Inflammatory macrophage treated with lipopolysaccharide for 4 hours (primary cell): ENCODE measurements at regions not wholly inside any gene's neighbourhood (a gene's known extent, or its start where the extent isn't known, plus 50 kb on each side); places are given as distances from the start of the nearest gene placed in this dataset.

Experiments used
- DNase-seq: peaks from one replicate; pipeline ENCODE4 v3.0.0-alpha.2; 2020

- DNase-seq, result no peak
Observed at GRCh38 chr7:25790963-25791362, 361.0 kb upstream of the NFE2L3 start.

DNA sequence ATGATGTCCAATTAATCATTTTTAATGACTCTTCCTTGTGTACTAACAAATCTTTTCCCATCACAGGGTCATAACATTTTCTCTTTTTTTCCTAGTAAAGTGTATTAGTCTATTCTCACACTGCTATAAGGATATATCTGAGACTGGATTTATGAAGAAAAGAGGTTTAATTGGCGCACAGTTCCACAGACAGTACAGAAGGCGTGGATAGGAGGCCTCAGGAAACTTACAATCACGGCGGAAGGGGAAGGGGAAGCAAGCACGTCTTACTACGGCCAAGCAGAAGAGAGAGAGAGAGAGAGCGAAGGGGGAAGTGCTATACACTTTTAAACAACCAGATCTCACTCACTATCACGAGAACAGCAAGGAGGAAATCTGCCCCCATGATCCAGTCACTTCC lies 359.4 kb upstream of the NFE2L3 start:
- DNase-seq, result no peak

- DNase-seq, result no peak
Observed at GRCh38 chr7:25795824-25796235, 356.2 kb upstream of the NFE2L3 start.

DNA sequence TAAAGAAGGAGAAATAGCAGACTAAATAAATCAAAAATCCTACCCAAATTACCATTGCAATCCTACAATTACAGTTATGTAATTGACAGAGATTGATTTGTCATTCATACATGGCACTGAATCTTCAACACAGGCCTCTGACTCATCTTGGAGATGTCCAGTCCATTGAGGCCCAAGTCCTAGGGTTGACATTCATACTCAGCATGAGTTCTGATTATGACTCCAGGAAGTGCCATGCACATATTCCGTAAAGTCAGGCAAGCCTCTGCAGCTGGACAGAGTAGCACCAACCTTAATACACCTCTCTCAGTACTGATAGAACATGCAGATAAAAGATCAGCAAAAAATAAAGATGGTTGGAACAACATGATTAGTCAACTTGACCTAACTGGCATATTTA lies 353.7 kb upstream of the NFE2L3 start:
- DNase-seq, result no peak

DNA sequence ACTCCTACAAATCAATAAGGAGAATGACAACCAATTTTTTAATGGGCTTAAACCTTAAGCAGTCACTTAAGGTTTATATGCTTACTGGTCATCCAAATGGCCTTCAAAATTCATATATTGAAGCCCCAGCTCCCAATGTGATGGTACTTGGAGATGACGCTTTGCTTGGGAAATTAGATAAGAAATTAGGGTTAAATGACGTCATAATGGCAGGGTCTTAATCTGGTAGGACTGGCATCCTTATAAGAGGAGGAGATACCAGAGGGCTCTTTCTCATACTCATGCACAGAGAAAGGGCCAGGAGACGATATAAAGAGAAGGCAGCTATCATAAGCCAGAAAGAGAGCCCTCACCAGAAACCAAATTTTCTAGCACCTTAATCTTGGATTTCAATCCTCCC lies 350.8 kb upstream of the NFE2L3 start:
- no peak for DNase-seq

- DNase-seq, result no peak
Observed at GRCh38 chr7:25802057-25802456, 349.9 kb upstream of the NFE2L3 start.

DNA sequence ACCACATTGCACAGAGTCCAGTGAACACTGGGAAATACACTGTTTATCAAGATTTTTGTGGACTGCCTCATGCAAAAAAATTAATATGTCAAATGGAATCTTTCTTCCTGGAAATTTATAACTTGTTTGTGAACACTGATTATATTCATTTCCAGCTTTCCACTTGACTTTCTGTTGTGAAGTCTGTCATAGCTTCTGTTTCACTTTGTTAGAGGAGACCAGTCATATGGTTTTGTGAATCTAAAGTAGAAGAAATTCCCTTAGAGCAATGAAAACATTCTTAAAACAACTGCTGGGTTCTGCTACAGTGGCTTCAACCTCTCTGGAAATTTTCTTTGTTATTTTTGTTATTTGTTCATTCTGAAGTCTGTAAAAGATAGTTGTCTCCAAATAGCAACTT lies 349.5 kb upstream of the NFE2L3 start:
- DNase-seq, result no peak

DNA sequence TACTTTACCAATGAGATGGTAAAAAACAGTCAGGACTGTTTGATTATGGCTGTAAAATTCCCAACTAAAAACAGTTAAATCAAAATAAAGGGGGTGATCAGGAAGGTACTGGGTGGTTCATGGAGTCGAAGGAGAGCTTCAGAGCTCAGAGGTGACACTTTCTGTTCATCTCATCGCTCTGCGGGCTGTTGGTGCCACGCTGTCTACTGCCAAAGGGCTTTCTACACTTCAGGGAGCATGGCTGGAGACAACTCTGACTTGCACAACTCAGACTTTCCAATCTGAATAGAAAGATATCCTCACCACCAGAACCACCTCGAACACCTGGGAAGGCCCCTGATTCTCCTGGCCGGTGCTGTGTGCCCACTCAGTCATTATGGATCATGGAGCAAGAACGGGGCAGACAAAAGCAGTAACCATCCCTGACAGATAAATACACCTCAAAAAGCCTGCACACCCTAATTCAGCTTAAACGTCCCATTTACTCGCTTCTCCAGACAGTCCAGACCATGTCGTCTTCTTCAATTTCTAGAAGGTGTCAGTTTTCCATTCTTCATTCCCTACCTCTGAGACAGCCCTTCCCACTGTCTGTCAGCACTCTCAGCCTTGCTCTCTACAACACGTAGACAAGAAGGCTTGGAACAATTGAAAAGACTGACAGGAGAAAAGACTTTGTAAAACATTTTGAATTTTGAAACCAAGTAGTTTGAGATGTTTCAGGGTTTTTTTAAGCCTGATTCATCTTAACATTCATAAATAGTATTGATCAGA lies 348.7 kb upstream of the NFE2L3 start:
- no peak for DNase-seq

DNA sequence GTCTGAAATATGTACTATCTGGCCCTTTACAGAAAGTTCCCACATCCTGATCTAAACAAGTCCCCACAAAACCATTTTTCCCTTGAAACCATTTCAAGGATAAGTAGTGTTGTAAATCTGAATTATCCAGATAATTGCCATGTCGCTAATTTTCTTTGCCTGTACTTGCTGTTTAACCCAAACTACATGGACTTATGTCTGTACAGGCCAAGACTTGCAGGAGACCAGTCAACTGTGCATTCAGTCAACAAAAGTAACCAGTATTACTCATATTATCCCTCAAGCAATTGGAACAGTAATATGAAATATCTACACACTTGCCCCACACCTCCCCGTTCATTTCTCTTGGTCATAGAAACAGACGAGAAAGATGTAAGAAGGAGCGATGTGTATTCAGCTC lies 347.8 kb upstream of the NFE2L3 start:
- no peak for DNase-seq

DNA sequence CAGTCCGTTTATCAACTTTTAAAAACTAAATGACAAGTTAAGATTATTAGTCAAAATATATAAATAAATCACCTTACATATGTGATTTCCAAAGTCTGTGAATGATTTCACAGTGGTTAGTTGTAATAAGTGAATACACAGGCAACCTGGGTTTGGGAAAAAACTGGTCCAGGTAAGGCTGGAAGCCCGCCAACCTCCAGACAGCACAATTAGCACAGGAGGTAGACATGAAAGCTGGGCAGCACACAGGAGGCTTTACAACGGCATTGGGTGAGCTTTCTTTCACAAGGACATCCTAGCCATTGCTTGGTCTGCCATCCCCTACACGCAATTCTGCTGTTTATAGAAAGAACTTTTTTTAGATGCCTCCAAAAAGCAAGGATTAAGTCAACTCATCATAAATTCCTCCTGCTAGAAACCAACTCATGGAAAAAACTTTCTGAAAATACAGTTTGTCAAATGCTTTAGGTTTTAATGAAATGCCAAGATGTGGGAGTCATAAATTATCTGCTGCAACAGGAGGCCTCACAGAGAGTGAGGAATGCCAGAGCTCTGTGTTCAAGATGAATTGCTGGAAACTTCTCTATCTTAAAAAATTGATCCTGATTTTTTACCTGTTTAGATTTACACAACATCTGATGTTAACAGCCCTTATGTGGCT lies 346.8 kb upstream of the NFE2L3 start:
- DNase-seq, result no peak

DNA sequence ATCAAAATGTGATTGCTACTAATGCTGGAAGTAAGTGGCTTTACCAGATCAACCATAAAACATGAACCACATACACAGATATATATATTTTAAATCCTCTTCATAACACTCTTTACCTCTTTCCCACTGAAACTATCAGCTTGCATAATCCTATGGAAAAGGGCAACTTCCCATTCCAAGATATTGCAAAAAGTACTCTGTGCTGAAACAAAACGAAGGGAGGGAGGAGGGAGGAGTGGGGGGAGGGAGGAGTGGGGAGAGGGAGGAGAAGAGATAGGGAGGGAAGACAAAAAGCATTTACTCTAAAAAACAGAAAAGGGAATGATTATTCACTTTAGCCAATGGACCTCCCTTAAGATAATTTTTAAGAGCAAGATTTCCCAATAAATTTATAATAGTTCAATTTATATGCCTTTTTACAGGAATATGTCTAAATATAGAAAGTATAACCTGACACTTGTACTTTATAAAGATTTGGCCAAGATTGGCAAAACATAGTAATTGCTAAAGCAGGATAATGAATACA lies 344.8 kb upstream of the NFE2L3 start:
- DNase-seq, result no peak

GRCh38 chr7:25809441-25809840 lies 342.6 kb upstream of the NFE2L3 start:
- DNase-seq, result no peak

DNA sequence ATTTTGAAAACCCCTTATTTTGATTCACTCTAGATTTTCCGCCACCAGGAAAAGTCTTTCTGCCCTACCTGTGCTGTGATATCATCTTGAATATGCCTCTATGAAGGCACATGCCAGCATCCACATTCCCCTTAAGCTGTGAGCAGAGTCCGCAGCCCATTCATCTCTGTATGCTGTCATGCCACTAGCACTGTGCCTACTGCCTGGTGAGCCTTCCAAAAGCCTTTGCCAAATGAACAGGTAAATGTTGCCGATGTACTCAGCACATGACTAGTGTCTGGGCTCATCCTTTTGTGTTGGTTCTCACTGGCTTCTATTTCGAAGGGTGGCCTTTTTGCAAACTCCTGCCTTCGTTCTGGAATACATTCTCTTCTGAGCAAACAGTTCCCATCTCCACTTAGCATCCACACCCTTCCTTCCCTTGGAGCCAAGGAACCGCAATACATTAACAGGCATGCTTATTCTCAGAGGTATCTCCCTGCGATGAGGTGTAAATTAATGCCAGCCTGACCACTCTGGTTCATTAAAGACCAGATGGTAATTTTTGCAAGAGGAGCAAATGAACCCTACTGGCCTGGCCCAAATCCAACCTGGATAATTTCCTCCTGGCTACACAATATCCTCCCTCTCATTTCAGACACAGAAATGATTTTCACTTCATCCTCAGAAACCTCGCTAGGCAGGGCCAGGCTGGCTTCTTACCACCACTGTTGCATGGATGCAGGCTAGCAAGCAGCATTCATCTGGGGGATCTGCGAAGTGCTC lies 339.7 kb upstream of the NFE2L3 start:
- no peak for DNase-seq

GRCh38 chr7:25813381-25813780 lies 338.6 kb upstream of the NFE2L3 start:
- DNase-seq, result no peak

DNA sequence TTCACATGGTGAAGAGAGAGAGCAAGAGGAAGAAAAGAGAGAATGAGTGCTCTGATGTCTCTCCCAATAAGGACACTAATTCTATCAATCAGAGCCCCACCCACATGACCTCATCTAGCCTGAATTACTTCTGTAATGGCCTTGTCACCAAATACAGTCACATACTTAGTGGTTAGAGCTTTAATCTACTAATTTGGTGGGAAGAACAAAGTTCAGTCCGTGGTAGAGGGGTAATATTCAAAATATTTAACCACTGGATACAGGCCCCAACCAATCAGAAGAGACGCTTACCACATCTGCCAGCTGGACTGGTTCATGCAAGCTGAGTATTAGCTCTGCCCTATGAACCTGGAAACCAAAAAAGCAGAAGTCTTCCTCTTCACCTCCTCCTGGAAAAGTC lies 336.3 kb upstream of the NFE2L3 start:
- no peak for DNase-seq

DNA sequence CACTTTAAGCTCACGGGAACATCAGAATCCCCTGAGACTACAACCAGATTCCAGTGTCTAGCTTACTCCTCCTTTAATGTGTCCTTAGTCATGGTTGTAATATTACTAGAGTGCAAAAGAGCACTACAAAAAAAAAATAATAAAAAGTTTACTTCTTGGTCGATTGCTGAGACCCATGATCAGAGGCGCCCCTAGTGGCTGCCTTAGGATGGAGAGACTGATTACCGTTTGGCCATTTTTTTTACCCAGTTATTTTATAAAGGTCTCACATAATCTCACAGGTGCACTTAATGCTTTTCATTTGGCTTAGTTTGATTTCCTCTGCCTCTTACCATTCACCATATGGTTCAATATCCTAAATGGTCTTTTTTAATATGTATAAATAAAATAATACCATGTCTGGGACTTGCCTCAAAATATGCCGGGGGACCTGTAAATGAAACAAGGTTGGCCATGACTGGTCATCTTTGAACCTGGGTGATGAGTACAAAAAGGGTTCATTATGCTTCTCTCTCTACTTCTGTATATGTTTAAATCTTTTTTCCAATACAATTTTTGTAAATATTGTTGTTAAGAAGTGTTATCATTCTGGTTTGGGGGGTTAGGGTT lies 331.5 kb upstream of the NFE2L3 start:
- no peak for DNase-seq

- no peak for DNase-seq
Observed at GRCh38 chr7:25821225-25821624, 330.8 kb upstream of the NFE2L3 start.

DNA sequence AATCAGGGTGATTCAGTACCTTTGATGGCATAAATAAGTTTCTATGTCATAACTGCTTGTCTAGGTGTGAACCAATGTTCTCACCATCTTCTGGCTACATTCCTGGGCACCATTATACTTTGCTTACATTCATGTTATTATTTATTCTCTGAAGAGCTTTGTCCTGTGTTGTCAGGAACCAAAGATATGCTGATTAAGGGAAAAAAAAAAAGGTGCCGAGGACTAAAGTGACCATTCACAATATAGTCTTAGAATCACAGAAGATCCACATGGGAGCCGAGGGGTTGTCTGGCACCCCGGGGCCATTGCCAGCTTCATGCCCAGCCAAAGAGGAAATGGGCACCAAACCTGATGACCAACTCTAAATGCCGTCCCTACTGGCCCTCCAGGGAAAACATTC lies 329.2 kb upstream of the NFE2L3 start:
- DNase-seq, result no peak

GRCh38 chr7:25823571-25823970 lies 328.4 kb upstream of the NFE2L3 start:
- DNase-seq, result no peak

DNA sequence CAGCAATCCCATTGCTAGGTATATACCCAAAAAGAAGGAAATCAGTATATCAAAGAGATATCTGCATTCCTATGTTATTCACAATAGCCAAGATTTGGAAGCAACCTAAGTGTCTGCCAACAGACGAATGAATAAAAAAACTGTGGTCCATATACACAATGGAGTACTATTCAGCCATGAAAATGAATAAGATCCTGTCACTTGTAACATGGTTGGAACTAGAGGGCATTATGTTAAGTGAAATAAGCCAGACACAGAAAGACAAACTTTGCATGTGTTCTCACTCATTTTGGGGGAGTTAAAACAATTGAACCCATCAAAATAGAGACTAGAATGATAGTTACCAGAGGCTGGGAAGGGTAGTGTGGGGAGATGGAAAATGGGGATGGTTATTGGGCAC lies 323.5 kb upstream of the NFE2L3 start:
- DNase-seq, result no peak

DNA sequence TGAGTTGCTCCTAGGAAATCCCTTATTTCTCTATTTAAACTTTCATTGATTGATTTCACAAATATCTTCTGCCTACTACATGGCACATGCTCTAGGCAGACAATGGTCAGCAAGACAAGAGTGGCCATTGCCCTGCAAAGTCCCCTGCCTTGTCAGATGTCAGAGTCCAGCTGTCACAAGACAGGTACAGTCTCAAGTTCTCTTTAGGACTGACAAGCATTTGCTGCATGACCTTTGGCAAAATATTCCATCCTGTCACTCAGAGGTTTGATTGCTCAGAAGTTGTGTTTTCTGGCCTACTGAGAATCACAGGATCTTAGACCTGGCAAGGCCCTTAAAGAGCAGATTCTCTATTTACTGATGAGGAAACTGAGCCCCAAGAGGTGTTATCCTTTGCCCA lies 322.3 kb upstream of the NFE2L3 start:
- DNase-seq, result no peak

GRCh38 chr7:25830215-25830614 lies 321.8 kb upstream of the NFE2L3 start:
- DNase-seq, result no peak

- DNase-seq, result no peak
Observed at GRCh38 chr7:25831062-25831691, 320.8 kb upstream of the NFE2L3 start.
